Activated CD4-positive, alpha-beta T cell treated with anti-CD3 and anti-CD28 coated beads for 1 hour (primary cell): ENCODE measurements at regions not wholly inside any gene's neighbourhood (a gene's known extent, or its start where the extent isn't known, plus 50 kb on each side); places are given as distances from the start of the nearest gene placed in this dataset.
A peak's percentile ranks its signal among the peaks of the same experiment; 100 is the strongest.
"Not testable (repeated sequence)": the region's sequence is repeated elsewhere in the genome, so short reads cannot be mapped to it uniquely, and the experiment has no call there.

Experiments used
- DNase-seq: peaks from one replicate; pipeline ENCODE4 v3.0.0-alpha.2; 2020

DNA sequence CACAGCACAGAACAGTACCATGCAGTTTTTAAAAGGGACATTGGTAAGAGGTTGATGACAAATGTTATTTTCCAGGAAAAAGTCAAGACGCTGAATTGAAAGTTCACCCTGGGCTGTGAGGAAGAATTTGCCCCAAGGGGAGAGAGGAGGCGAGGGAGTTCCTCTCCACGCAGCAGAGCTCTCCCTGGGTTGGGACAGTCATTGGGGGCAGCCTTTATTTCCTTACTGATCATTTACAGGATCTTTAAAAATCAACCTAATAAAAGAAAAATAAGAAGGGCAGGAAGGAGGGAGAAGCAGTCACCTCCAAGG, 49.9 kb upstream of the WNT7B start:
- DNase-seq = no peak

DNA sequence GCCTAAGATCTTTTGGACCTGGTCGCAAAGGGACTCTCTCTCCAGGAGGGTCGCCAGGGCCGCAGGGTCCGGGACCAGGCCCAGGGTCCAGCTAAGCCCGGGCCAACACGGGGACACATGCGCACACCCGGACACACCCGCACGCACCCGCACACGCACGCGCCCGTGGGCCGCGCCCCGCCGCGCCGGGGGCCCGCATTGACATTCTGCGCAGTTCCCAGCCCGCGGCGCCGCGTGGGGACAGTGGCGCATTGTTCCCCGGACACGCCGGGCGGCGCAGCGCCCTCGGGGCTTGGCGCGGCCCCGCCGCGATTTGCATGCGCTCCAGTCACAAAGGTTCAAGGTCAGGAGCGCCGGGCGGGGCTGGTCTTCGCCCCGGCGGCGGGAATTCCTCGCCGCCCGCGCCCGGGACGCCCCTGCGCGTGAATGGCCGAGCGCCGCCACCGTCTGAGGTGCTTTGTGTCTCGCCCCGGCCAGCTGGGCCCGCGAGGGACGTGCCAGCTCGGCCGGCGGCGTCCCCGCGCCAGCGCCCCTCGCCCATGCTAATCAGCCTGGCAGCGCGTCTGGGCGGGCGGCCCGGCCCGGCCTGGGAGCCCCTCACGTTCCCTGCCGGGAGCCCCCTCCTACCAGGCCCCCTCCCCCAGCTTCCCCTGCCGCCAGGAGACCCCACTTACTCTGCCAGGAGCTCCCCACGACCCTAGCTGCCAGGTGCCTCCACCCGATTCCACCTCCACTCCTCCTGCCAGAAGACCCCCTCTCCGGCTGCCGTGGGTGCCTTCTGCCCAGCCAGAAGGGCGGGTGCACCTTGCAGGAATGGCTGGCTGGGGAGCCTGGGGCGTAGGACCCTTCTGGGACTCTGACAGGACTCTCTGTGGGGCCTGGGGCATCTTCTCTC, 50.5 kb upstream of the WNT7B start:
- no peak for DNase-seq

DNA sequence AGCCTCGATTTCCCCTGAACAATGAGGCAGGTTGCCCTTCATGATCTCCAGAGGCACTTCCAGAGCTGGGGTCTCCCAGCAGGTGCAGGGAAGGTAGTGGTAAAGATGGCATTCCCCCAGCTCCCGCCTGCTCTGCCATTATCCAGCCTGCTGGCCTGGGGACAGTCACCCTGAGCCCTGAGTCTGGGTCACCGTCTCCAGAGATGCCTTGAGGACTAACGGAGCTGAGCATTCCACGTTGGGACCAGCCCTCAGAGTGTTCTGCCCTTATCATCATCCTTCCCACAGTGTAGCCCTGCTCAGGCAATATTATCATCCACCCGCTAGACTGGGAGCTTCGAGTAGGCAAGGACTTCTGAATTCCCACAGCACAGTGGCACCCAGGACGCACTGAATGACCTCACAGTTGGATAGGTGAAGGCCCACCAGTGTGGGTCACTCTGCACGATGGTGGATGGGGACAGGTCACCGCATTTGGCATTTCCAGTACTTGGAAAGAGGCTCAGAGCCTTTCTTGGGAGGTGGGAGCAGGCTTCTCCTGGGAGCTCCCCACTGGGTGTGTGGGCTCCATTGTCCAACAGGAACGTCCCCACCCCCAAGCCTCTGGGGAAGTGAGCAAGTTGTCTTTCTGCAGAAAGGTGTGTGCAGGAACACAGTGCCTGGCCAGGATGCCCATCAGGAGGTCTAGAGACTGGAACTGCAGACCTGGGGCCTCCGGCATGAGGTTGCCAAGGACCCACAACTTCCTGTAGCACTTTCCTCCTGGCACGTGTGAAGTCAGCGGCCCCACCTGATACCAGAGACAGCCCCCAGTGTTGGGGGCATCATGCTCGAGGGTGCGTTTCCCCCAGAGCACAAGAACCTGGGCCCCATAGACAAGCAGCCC, 51.4 kb upstream of the WNT7B start:
- DNase-seq = no peak

DNA sequence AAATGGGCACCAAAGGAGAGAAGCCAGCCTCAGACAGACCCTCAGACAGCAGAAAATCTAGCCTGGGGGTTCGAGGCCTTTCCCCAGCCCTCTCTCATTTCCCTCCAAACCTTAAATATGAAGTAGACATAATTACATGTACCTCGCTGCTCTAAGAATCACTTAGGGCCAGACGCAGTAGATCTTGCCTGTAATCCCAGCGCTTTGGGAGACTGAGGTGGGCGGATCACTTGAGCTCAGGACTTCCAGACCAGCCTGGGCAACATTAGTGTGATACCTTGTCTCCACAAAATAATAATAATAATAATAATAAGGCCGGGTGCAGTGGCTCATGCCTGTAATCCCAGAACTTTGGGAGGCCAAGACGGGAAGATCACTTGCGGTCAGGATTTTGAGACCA, 52.1 kb upstream of the WNT7B start:
- no peak for DNase-seq

DNA sequence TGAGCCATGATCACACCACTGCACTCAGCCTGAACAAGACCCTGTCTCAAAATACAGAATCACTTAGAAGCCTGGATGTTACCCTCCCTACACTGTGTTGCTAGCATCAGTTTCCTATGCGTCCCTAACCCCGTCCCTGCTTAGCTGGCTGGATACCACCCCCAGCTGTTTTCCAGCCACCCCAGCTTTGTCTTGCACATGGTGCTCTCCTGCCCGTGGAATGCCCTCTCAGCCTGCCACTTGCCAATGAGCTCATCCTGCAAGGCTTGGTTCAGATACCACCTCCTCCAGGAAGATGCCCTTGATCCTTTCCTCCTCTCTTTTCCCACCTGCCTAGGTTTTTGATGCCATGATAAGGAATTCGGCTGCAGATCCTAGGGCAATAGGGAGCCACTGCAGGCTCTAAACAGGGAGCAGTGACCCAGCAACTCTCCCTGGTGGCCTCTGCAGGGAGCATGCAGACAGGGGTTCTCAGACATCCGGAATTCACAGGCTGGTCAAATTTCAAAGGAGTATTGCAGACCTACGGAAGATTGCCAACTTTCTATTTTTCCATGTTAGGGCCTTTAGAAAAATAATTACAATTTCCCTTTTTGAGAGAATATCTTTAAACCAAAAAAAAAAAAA, 52.7 kb upstream of the WNT7B start:
- DNase-seq = no peak

DNA sequence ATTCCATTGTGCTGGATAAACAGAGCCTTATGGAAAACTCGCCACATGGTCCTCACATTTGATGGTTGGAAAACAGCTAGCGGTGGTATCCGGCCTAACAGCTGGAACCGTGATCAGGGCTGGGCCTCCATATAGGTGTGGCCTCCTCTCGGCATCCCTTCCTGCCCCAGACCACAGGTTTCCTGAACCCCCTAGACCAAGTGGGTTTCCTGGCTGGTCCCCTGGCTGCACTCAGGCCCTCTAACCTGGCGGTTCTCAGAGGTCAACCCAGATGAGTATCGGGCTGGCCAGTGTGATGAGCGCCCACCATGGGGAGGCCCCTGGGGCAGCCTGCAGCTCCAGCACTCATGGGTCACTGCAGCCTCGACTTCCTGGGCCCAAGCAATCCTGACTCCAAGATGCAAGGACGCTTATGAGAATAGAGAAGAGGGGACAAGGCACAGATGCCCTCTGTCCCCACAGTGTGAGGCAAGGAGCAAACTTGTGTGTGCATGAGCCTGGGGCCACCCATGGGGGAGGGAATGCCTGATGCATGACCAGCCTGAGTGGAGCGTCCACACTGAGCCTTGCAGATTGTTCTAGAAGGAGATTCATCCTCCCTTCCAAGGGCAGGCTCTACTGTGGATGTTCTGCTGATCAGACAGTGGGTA, 53.4 kb upstream of the WNT7B start:
- DNase-seq = no peak

DNA sequence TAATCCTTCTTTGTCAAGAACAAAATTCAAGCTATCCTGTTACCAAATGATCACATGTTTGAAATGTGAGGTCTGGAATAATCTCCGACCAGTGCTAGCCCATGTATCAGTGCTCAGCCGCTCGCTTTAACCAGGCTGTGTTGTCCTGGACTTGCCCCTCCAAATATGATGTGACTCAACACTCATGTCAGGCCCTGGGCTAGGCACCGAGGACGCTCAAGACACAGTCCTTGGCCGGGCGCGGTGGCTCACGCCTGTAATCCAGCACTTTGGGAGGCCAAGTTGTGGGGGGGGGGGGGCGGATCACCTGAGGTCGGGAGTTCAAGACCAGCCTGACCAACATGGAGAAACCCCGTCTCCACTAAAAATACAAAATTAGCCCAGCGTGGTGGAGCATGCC, 54.1 kb upstream of the WNT7B start:
- no peak for DNase-seq

DNA sequence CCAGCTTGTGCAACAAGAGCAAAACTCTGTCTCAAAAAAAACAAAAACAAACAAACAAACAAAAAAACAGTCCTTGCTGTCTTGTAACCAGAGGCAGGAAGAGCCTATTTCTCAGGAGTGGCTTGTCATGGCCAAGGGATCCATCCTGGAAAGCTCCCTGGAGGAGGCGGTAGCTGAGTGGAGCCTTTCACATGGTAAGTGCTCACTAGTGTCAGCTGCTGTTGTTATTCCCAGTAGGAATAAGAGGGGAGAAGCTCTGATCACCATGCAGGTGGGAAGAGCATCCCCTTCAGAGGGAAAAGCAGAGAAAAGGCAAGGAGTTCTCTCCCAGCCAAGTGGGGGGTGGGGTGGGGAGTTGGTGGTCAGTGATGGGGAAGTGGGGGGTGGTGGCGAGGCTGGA, 54.6 kb upstream of the WNT7B start:
- DNase-seq = no peak

DNA sequence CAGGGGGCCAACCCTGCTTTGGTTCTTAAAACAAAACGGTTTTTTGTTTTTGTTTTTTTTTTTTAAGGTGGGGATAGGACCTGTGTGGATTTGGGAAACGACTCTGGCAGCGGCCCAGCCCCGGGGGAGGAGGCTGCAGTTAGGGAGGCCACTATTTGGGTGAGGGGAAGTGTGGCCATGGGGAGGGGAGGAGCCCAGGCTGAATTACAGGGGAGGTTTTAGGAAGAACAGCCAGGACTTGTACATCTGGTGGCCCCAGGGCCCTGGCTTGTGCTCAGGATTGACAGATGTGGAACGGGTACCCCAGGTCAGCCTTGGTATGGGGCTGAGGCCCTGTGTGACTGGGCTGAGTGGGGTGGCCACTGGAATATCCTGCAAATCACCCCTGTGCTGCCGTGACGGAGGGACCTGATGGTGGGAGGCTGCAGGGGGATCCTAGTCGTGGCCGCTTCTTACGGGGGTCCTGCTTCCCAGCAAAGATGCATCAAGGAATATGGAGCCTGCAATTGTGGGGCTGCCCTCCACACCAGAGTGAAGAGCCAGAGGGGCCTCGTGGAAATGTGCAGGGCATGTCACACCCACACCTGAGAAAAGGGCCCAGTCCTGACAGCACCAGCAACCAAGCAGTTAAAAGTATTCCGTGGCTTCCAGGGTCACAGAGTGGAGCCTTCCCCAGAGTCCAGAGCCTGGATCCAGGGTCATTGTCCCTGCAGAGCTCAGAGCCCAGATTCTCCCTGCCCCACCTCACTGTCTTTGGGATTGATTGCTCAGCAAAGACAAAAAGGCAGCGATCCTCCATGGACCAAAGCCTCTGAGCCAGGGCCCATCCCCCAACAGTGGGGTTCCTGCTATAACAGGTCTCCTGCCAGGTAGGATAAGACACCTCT, 55.2 kb upstream of the WNT7B start:
- no peak for DNase-seq

DNA sequence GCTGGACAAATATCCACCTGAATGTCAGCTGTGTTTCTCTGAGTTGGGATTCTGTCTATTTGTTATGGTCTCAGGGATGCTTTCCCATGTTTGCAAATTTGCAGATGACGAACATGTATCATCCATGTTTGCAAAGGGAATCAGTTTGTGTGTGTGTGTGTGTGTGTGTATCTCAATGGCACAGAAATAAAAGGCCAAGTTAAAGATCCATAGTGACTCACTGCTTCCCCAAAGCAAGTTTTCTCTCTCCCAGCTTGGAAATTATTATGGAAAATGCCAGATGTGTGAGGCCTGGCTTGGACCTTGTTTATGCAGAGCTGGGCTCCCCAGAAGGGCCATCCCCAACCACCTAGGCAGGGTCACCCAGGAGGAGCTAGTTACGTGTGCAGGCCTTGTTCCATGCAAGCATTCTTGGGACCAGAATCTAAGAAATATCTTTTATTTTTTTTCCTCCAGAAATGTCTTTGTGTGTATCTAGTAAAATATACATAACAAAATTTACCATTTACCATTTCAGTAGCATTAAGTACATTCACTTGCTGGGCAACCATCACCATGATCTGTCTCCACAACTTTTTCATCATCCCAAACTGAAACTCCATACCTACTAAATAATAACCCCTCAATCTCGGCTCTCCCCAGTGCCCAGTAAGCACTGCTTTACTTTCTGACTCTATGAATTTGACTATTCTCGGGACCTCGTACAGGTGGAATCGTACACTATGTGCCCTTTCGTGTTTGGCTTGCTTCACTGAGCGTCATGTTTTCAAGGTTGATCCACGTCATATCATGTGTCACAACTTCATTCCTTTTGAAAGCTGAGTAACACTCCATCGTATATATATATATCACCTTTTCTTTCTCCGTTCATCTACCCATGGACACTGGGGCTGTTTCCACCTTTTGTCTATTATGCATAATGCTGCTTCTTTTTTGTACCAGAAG, 56.6 kb upstream of the WNT7B start:
- no peak for DNase-seq

DNA sequence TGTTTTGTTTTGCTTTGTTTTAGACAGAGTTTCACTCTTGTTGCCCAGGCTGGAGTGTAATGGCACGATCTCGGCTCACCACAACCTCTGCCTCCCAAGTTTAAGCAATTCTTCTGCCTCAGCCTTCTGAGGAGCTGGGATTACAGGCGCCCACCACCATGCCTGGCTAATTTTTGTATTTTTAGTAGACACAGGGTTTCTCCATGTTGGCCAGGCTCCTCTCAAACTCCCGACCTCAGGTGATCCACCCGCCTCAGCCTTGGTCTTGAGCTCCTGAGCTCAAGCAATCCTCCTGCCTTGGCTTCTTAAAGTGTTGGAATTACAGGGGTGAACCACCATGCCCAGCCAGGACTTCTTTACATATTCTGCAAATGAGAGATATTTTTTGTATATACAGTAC, 57.5 kb upstream of the WNT7B start:
- DNase-seq = not testable (repeated sequence)

DNA sequence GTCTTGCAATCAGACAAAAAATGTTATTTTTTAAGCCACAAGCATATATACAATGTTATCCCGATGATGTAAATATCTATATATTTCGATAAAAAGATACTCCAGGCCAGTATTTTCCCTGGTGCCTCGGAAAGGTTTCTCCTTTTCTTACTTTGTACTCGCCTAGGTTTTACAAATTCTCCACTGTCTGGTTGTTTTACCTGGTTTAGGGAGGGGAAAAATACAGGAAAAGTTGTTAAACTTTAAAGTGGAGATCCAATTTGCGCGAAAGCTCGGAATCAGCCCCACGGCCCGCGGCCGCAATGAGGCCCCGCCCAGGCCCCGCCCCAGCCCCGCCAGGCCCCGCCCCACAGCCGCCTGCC, 58.4 kb upstream of the WNT7B start:
- DNase-seq = no peak

DNA sequence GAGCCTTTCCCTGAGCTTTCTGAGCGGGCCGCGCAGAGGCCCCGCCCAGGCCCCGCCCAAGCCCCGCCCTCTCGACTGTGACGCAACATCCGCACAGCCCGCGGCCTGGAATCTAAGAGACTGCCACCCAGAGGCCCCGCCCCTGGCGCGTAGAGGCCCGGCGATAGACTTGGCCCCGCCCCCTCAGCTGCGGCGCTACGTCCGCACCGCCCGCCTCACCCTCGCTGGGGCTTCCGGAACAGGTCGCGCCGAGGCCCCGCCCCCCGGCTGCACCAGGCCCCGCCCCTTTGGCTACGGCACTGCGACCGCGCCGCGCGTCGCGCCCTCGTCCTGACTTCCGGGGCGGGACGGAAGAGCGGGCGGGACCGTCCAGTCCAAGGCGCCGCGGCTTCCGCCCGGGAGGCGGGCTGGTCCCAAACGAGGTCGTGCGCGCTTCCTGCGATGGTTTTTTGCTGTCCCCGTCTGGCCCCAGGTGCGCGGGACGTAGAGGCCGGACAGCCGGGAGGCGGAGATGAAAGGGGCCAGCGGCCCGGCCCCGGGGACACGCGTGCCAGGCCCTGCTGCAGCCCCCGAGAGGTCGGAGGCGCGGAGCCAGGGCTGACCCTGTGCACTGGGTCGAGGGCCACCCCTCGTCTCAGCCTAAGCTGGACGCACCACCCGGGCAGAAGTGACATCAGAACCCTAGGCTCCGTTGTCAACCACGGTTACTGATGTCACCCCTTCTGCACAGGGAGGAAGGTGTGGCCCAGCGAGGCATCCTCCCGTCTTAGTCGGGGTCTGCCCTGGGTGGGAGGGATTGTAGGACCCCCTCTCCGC, 59.0 kb upstream of the WNT7B start:
- DNase-seq = peak; percentile 100

DNA sequence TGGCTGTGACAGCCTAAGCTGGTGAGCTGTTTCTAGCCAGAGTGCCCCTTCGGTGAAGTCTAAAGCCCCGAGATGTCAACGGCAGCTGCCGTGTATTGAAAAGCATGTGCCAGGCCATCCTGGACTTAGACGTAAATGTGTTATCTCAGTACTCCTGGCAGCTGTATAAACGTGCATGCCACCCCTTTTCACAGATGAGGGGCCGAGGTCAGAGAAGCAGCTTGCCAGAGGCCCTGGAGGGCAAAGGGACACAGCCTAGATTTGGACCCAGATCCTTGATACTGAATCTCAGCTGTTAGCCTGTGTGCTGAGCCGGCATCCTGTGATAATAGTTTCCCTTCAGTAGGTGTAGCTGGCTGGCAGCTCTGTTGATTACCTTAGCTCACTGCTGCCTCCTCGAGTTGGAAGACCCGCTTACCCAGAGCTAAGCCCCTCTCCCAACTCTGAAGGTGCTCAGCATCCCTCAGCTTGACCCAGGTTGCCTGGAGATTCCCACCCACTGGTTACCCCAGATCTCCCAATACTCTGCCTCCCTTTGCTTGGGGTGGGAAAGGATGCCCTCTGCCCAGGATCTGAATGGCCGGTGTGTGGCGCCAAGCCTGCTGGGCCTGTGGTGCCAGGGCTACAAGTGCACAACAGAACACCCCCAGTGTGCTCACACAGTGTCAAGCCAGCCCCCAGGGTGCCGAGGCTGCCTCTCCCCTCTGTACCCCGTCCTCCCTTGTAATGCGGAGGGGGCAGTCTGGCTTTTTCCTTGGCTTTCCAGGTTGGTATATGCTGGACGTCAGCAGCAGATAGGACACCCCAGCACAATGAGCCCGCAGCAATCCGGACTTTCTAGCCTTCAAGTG, 59.8 kb upstream of the WNT7B start:
- peak; percentile 43 for DNase-seq

DNA sequence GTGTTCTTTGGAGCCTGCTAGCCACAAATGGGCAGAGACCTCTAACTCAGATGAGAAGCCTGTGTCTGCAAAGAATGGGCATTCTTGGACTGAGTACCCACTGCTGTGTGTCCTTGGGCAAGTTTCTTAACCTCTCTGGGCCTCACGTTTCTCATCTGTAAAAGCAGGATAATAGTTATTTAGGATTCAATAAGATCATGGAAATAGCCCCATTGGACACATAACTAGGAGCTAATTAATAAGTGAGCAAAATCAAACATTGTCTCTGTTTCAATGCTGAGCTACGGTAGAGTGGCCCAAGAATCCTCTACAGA, 61.2 kb upstream of the WNT7B start:
- DNase-seq = no peak

DNA sequence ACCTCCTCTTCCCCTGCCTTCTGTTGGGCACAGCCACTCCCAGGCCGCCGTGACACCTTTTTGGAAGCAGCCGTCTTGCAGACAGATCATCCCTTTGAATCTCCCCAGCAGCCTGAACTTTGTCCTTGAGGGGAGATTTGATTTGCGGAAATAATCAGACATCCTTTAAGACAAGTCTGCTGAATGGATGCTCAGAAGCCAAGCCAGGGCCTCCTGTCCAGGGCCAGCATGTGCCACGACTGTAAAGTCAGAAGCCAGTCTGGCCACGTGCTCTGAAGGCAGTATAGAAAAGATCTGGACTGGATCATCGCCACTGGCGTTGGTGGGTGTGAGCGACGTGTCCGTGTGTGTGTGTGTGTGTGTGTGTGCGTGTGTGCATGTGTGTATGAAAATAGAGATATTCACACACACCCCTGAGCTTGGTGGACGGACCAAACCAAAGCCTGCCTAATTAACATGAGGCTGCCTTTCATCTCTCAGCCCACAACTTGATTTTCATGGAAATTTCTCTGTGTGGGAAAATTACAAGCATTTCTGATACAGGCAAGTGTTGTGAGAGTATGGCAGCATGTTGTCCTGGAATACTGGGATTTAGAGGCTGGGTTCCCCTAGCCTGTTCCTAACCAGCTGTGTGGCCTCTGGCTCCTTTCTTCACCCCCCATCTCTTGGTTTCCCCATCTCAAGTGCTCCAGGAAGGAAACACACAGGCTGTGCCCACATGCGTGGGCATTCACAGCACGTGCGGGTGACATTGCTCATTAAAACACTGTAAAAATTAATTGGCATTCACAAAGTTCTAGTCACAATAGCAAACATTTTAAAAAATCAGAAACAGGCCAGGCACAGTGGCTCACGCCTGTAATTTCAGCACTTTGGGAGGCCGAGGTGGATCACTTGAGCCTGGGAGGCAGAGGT, 61.8 kb upstream of the WNT7B start:
- DNase-seq = no peak

DNA sequence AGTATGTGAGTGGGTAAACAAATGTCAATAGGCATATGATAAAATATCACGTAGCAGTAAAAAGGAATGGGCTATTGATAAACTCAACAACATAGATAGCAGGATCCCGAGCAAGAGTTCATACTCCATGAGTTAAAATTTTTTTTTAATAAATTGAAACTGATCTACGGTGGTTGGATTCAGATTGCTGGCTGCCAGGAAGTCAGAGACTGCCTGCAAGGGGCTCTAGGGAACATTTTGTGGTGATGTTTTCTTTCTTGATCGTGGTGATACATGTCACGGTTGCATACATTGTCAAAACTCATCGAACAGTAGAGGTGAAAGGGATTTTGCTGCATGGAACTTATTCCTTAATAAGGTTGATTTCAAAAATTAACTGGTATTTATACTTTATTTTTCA, 62.6 kb upstream of the WNT7B start:
- DNase-seq = no peak
